H9 (cell line): ENCODE measurements at regions not wholly inside any gene's neighbourhood (a gene's known extent, or its start where the extent isn't known, plus 50 kb on each side); places are given as distances from the start of the nearest gene placed in this dataset.

Experiments
- DNase-seq: peaks from one replicate; pipeline ENCODE4 v3.0.0-alpha.2; 2017
- H2AFZ ChIP-seq: one replicate; pipeline ENCODE4 v1.6.1; 2013; ENCODE audit warnings: mild to moderate bottlenecking, low read length, control low read depth, moderate library complexity
- H2AK5ac ChIP-seq: 2 replicates; pipeline ENCODE4 v1.6.1; 2013; ENCODE audit warnings: low read length, control low read depth, mixed read lengths; ENCODE audit not compliant: insufficient read length
- H2BK120ac ChIP-seq: one replicate; pipeline ENCODE4 v1.6.1; 2013; ENCODE audit warnings: low read depth, mild to moderate bottlenecking, low read length, control low read depth, inconsistent platforms; ENCODE audit not compliant: poor library complexity, severe bottlenecking
- H2BK12ac ChIP-seq: 2 replicates; pipeline ENCODE4 v1.6.1; 2013; ENCODE audit warnings: low read length, control low read depth, mixed read lengths, low read depth; ENCODE audit not compliant: insufficient read length
- H2BK15ac ChIP-seq: 2 replicates; pipeline ENCODE4 v1.6.1; 2013; ENCODE audit warnings: low read depth, low read length, control low read depth
- H2BK20ac ChIP-seq: one replicate; pipeline ENCODE4 v1.6.1; 2013; ENCODE audit warnings: low read depth, mild to moderate bottlenecking, low read length, control low read depth, inconsistent platforms; ENCODE audit not compliant: poor library complexity, severe bottlenecking
- H2BK5ac ChIP-seq: 2 replicates; pipeline ENCODE4 v1.6.1; 2013; ENCODE audit warnings: low read length, control low read depth, mixed read lengths; ENCODE audit not compliant: insufficient read length
- H3K14ac ChIP-seq: 2 replicates; pipeline ENCODE4 v1.6.1; 2013; ENCODE audit warnings: low read length, control low read depth; ENCODE audit not compliant: insufficient read depth
- H3K18ac ChIP-seq: 2 replicates; pipeline ENCODE4 v1.6.1; 2013; ENCODE audit warnings: low read depth, mild to moderate bottlenecking, mixed read lengths, low read length, control low read depth; ENCODE audit not compliant: insufficient read length
- H3K23ac ChIP-seq: 2 replicates; pipeline ENCODE4 v1.6.1; 2013; ENCODE audit warnings: low read length, control low read depth, mixed read lengths, low read depth; ENCODE audit not compliant: insufficient read length
- H3K23me2 ChIP-seq: 2 replicates; pipeline ENCODE4 v1.6.1; 2013; ENCODE audit warnings: low read depth, mild to moderate bottlenecking, mixed read lengths, low read length, control low read depth; ENCODE audit not compliant: insufficient read length, poor library complexity, severe bottlenecking
- H3K27ac ChIP-seq: 2 replicates; pipeline ENCODE4 v1.5.1; 2013; ENCODE audit warnings: low read length, control low read depth, mixed read lengths, low read depth; ENCODE audit not compliant: insufficient read length
- H3K27me3 ChIP-seq: 2 replicates; pipeline ENCODE4 v1.6.1; 2013; ENCODE audit warnings: low read length, control low read depth, inconsistent platforms; ENCODE audit not compliant: insufficient read depth
- H3K4ac ChIP-seq: 2 replicates; pipeline ENCODE4 v1.6.1; 2013; ENCODE audit warnings: low read depth, mild to moderate bottlenecking, control low read depth, inconsistent platforms, low read length, moderate library complexity
- H3K4me1 ChIP-seq: 2 replicates; pipeline ENCODE4 v1.6.1; 2013; ENCODE audit warnings: low read length, control low read depth, inconsistent platforms; ENCODE audit not compliant: insufficient read depth
- H3K4me2 ChIP-seq: 2 replicates; pipeline ENCODE4 v1.6.1; 2013; ENCODE audit warnings: low read length, control low read depth, mixed read lengths; ENCODE audit not compliant: insufficient read length, insufficient read depth
- H3K56ac ChIP-seq: 2 replicates; pipeline ENCODE4 v1.6.1; 2013; ENCODE audit warnings: low read depth, mild to moderate bottlenecking, mixed read lengths, low read length, control low read depth; ENCODE audit not compliant: insufficient read length
- H3K79me1 ChIP-seq: 2 replicates; pipeline ENCODE4 v1.6.1; 2013; ENCODE audit warnings: low read depth, mild to moderate bottlenecking, moderate library complexity, low read length, control low read depth, inconsistent platforms; ENCODE audit not compliant: insufficient read depth, poor library complexity, severe bottlenecking
- H3K79me2 ChIP-seq: 2 replicates; pipeline ENCODE4 v1.6.1; 2013; ENCODE audit warnings: low read length, control low read depth, inconsistent platforms; ENCODE audit not compliant: insufficient read depth
- H3K9ac ChIP-seq: 2 replicates; pipeline ENCODE4 v1.6.1; 2013; ENCODE audit warnings: low read length, control low read depth, mixed read lengths; ENCODE audit not compliant: insufficient read length; ENCODE audit errors: extremely low read depth
- H3K9me3 ChIP-seq: one replicate; pipeline ENCODE4 v1.6.1; 2013; ENCODE audit warnings: low read depth, low read length, inconsistent platforms; ENCODE audit not compliant: control insufficient read depth
- H3T11ph ChIP-seq: one replicate; pipeline ENCODE4 v1.6.1; 2013; ENCODE audit warnings: mild to moderate bottlenecking, low read length, control low read depth, inconsistent platforms
- H4K20me1 ChIP-seq: one replicate; pipeline ENCODE4 v1.6.1; 2013; ENCODE audit not compliant: control insufficient read depth, insufficient read length, insufficient read depth
- H4K5ac ChIP-seq: 2 replicates; pipeline ENCODE4 v1.6.1; 2013; ENCODE audit warnings: low read depth, mild to moderate bottlenecking, mixed read lengths, low read length, control low read depth; ENCODE audit not compliant: insufficient read length
- H4K8ac ChIP-seq: replicated peaks from 2 replicates; pipeline ENCODE4 v1.6.1; 2013; ENCODE audit warnings: low read length, control low read depth, mixed read lengths, low read depth; ENCODE audit not compliant: insufficient read length
- H4K91ac ChIP-seq: 2 replicates; pipeline ENCODE4 v1.6.1; 2013; ENCODE audit warnings: low read depth, mild to moderate bottlenecking, moderate library complexity, mixed read lengths, low read length, control low read depth; ENCODE audit not compliant: insufficient read length
- H3K27ac Mint-ChIP-seq, 3 experiments: 2 replicates in 2 of 3; 3 replicates in 1 of 3; pipeline ENCODE4 v1.8.0; 2020 to 2021; ENCODE audit warnings: mixed read lengths in 3 of 3, mild to moderate bottlenecking in 1 of 3, moderate library complexity in 1 of 3
- H3K27me3 Mint-ChIP-seq: 2 replicates; pipeline ENCODE4 v1.8.0; 2021; ENCODE audit warnings: low read depth, mild to moderate bottlenecking, moderate library complexity, mixed read lengths
- H3K36me3 Mint-ChIP-seq, 3 experiments: 2 replicates in 2 of 3; 3 replicates in 1 of 3; pipeline ENCODE4 v1.8.0; 2020 to 2021; ENCODE audit warnings: low read depth in 3 of 3, mixed read lengths in 3 of 3; ENCODE audit not compliant: insufficient read depth in 1 of 3
- H3K4me1 Mint-ChIP-seq, 2 experiments: 2 replicates each; pipeline ENCODE4 v1.8.0; 2020; ENCODE audit warnings: mixed read lengths in 2 of 2
- H3K4me3 Mint-ChIP-seq, 2 experiments: 2 replicates in 1 of 2; 3 replicates in 1 of 2; pipeline ENCODE4 v1.8.0; 2020 to 2021; ENCODE audit warnings: mild to moderate bottlenecking in 2 of 2, mixed read lengths in 2 of 2, moderate library complexity in 1 of 2
- H3K9me3 Mint-ChIP-seq, 2 experiments: 2 replicates in 1 of 2; 3 replicates in 1 of 2; pipeline ENCODE4 v1.8.0; 2020; ENCODE audit warnings: mild to moderate bottlenecking in 2 of 2, mixed read lengths in 2 of 2, moderate library complexity in 1 of 2
- CTCF ChIP-seq: fragments of 200-600 bp; sonication (generic); conservative IDR thresholded peaks from 3 replicates; pipeline ENCODE4 v1.8.0; 2021; ENCODE audit warnings: antibody characterized with exemption, mild to moderate bottlenecking
- WGBS: extraction: QIAGEN DNeasy Blood & Tissue Kit; methylation state at CpG from one replicate; pipeline ENCODE4 v1.1.7; 2013; ENCODE audit warnings: missing lambda C conversion rate, low lambda C conversion rate, mixed read lengths; ENCODE audit not compliant: insufficient read length; ENCODE audit errors: extremely low coverage; 5-methylcytosine and 5-hydroxymethylcytosine counted together

DNA sequence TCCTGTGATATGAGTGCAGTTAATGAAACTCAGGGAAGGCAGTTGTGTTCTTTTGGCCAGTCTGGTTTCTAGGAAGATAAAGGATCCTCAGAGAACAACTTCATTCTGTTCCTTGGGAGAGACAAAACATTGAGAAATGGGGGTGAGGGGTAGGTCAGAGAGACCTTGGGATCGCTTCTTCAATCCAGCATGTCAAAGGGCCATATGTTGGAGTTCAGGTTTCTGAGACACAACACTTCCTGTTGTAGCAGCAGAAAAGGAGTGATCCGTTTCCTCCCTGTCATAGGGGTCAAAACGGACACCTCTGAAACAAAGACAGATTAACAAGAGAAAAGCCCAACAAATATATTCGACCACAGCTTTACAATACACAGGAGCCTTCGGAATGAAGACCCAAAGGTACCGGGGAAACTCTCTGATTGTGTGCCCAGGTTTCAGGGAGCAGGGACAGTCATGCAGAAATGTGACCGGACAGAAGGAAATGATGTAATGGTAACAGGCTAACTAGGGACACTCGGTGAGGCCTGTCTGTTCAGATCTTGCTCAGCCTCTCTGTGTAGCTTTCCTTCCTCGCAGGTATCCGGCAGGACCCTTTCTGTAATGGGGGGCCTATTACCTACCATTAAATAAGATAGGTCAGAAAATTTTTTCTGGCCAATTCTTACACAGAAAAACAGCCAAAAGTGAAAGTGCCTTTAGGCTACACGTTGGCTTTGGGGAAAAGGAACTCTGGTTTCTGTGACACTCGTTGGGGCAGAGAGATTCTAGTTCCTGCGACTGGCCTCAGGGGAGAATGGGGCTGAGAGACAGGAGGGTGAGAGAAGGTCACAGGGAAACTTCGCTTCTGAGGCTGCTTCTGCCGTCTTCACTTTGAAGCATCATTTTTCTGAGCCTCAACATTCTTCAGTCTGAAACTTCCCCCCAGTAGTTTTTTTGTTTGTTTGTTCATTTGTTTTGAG lies 103.3 kb upstream of the TLR3 start:
- no peak for DNase-seq
- Mint-ChIP-seq H3K36me3 (peaks cover 13 to 18% (median 15%) of the 10 kb centered on the region in 3 experiments), H3K4me3 (no peak overlapping the region), H3K27me3 (peaks cover 1% of the 10 kb centered on the region; the same call in 1 of the 2 replicates), H3K4me1 (peaks cover 12 to 16% of the 10 kb centered on the region in 2 experiments), H3K27ac (peak overlapping the region; percentile 2 to 5 (median 3); a peak in 2 of 7 replicates), H3K9me3 (peaks cover 14% of the 10 kb centered on the region in 2 experiments)
- Histone ChIP-seq H4K8ac (no peak overlapping the region), H3K9ac (no peak overlapping the region), H3K23me2 (no peaks in the 10 kb centered on the region), H3K23ac (no peak overlapping the region), H3K9me3 (peaks cover 8% of the 10 kb centered on the region), H4K91ac (no peak overlapping the region), H3K79me2 (no peaks in the 10 kb centered on the region), H3K79me1 (no peaks in the 10 kb centered on the region), H4K5ac (no peak overlapping the region), H3T11ph (no peak overlapping the region), H3K4me2 (no peak overlapping the region), H3K56ac (no peak overlapping the region), H2BK5ac (no peak overlapping the region), H3K4me1 (no peaks in the 10 kb centered on the region; the same call in 1 of the 2 replicates), H3K27me3 (no peaks in the 10 kb centered on the region), H3K4ac (no peak overlapping the region), H3K14ac (no peak overlapping the region), H3K27ac (no peak overlapping the region), H4K20me1 (no peaks in the 10 kb centered on the region), H2BK12ac (no peak overlapping the region), H2BK20ac (no peak overlapping the region), H3K18ac (no peak overlapping the region), H2BK15ac (no peak overlapping the region), H2AK5ac (no peak overlapping the region), H2AFZ (no peak overlapping the region), H2BK120ac (no peak overlapping the region)
- no peak for TF ChIP-seq CTCF
- no CpG with 5 or more reads among the region's 15 CpGs for WGBS
